NCI-H128 (cell line): ENCODE measurements at regions not wholly inside any gene's neighbourhood (a gene's known extent, or its start where the extent isn't known, plus 50 kb on each side); places are given as distances from the start of the nearest gene placed in this dataset.

ENCODE experiments used
- DNase-seq: peaks from one replicate; lab custom pipeline; 2025; ENCODE audit not compliant: unreplicated experiment; lab: John Stamatoyannopoulos, UW

GRCh38 chr11:127675581-127675980 is 675.0 kb upstream of the KIRREL3 start:
- no peak for DNase-seq

GRCh38 chr11:127674754-127675153 is 674.2 kb upstream of the KIRREL3 start:
- DNase-seq = no peak

GRCh38 chr11:127670374-127671119 is 670.0 kb upstream of the KIRREL3 start:
- DNase-seq = no peak

GRCh38 chr11:127656116-127656836 is 655.7 kb upstream of the KIRREL3 start:
- DNase-seq = no peak

- no peak for DNase-seq
Observed at GRCh38 chr11:127653076-127653475, 652.5 kb upstream of the KIRREL3 start.

- no peak for DNase-seq
Observed at GRCh38 chr11:127651888-127652221, 651.3 kb upstream of the KIRREL3 start.

GRCh38 chr11:127651175-127651887 is 650.8 kb upstream of the KIRREL3 start:
- DNase-seq = no peak

GRCh38 chr11:127649958-127650357 is 649.4 kb upstream of the KIRREL3 start:
- no peak for DNase-seq

- DNase-seq = no peak
Observed at GRCh38 chr11:127649071-127649470, 648.5 kb upstream of the KIRREL3 start.

GRCh38 chr11:127648583-127648982 is 648.0 kb upstream of the KIRREL3 start:
- no peak for DNase-seq

- no peak for DNase-seq
Observed at GRCh38 chr11:127644366-127644765, 643.8 kb upstream of the KIRREL3 start.

GRCh38 chr11:127643268-127644058 is 642.9 kb upstream of the KIRREL3 start:
- no peak for DNase-seq

- no peak for DNase-seq
Observed at GRCh38 chr11:127640561-127641451, 640.2 kb upstream of the KIRREL3 start.

- no peak for DNase-seq
Observed at GRCh38 chr11:127639916-127640315, 639.3 kb upstream of the KIRREL3 start.

- DNase-seq = no peak
Observed at GRCh38 chr11:127632976-127633680, 632.6 kb upstream of the KIRREL3 start.

- no peak for DNase-seq
Observed at GRCh38 chr11:127632546-127632945, 632.0 kb upstream of the KIRREL3 start.

- DNase-seq = no peak
Observed at GRCh38 chr11:127631974-127632373, 631.4 kb upstream of the KIRREL3 start.

- DNase-seq = no peak
Observed at GRCh38 chr11:127629200-127629599, 628.6 kb upstream of the KIRREL3 start.

GRCh38 chr11:127628458-127628785 is 627.9 kb upstream of the KIRREL3 start:
- no peak for DNase-seq
